Mesodermal cell (in vitro differentiated cells): ENCODE measurements at regions not wholly inside any gene's neighbourhood (a gene's known extent, or its start where the extent isn't known, plus 50 kb on each side); places are given as distances from the start of the nearest gene placed in this dataset.

ENCODE experiments used
- H3K27ac ChIP-seq: 2 replicates; pipeline ENCODE4 v1.7.0; 2013; ENCODE audit warnings: mild to moderate bottlenecking, low read depth, low read length, moderate library complexity; ENCODE audit not compliant: severe bottlenecking
- H3K36me3 ChIP-seq: 2 replicates; pipeline ENCODE4 v1.7.1; 2013; ENCODE audit warnings: mild to moderate bottlenecking, low read length, moderate library complexity; ENCODE audit not compliant: control insufficient read depth, insufficient read depth
- H3K4me1 ChIP-seq: one replicate; pipeline ENCODE4 v1.7.1; 2013; ENCODE audit warnings: mild to moderate bottlenecking, low read length; ENCODE audit not compliant: insufficient read depth, control insufficient read depth, poor library complexity, severe bottlenecking
- H3K4me3 ChIP-seq: 2 replicates; pipeline ENCODE4 v1.7.0; 2013; ENCODE audit warnings: low read length, control low read depth, mild to moderate bottlenecking; ENCODE audit not compliant: insufficient read depth, poor library complexity, severe bottlenecking; ENCODE audit errors: extremely low read depth
- H3K9me3 ChIP-seq: 2 replicates; pipeline ENCODE4 v1.7.1; 2013; ENCODE audit warnings: mild to moderate bottlenecking, low read length, moderate library complexity; ENCODE audit not compliant: control insufficient read depth
- WGBS, 2 experiments: methylation state at CpG; one replicate each; pipeline ENCODE4 v1.1.5; 2013; ENCODE audit warnings: missing lambda C conversion rate in 2 of 2; ENCODE audit not compliant: insufficient coverage in 2 of 2; 5-methylcytosine and 5-hydroxymethylcytosine counted together

GRCh38 chr2:111712361-111712760 lies 171.6 kb downstream of the ANAPC1 start:
- no peaks in the 10 kb centered on the region for H3K36me3 ChIP-seq
- H3K9me3 ChIP-seq = peaks cover 10% of the 10 kb centered on the region
- H3K27ac ChIP-seq = no peak overlapping the region
- peaks cover 7% of the 10 kb centered on the region for H3K4me1 ChIP-seq
- H3K4me3 ChIP-seq = no peak overlapping the region
- 67 to 100% methylated on average over 1 to 3 of the region's 7 CpGs for WGBS, 2 experiments

DNA sequence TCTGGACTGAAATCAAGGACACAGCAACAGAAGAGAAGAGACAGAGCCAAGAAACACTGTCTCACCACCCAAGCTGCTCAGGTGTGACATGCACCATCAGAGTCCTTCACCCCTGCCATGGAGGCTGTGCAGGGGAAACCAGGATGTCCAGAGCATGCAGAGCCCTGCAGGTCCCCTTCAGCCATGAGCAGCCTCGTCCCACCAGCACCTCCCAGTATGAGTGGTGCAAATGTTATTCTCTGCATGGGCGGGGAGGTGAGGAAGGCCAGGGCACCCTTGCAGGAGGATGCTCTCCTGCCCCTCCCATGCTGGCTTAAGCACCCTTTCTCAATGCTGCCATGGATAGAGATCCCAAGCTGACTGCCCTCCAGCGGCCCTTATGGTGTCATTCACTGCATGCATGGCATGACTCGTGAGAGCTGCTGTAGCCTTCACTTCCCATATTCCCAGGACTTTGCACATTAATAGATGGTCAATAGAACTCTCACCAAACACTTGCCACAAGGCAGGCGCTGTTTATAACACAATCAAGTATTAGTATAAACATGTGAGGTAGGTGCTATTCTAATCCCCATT lies 171.0 kb downstream of the ANAPC1 start:
- Histone ChIP-seq H3K4me1 (peaks cover 7% of the 10 kb centered on the region), H3K27ac (no peak overlapping the region), H3K9me3 (peaks cover 10% of the 10 kb centered on the region), H3K4me3 (no peak overlapping the region), H3K36me3 (no peaks in the 10 kb centered on the region)
- WGBS, 2 experiments = 87 to 93% methylated on average over 3 of the region's 5 CpGs

DNA sequence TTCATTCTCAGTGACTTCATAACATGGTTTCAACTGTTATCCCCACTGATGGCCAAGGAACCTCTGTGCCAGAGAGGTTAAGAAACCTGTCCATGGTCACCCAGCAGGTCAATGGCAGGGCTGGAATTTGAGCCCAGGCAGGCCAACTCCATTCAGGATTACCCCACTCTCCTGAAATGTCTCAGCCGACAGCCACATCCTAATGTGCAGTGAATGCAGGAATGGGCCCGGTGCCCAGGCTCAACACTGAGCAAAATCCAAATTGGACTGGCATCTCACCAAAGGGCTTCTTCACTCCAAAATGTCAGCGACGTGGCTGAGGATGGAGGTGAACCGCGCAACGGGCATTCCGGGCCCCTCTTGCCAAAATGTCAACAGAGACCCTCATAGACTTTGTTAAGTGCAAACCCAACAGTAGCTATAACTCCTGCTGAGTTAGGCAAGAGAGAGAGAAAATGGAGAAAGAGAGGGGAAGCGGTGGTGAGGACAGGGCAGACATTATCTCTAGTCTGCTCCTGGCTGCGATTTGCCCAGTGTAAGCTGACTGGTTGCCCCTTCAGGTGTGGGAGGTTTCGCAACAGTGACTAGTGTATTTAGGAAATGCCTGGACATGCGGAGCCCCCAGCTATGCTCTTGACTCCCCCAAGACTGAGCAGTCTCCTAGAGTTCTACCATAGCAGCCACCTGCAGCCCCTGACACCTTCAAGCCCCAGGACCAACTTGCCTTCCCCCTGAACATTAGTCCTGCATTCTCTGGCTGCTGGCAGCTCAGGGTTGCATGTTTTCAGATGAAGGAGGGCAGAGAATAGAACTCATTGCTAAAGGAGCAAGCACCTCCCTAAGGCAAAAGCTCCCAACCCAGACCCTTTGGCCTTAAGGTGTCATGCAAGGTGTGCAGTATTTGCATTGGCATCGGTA lies 167.7 kb downstream of the ANAPC1 start:
- no peak overlapping the region for H3K27ac ChIP-seq
- 73 to 93% methylated on average over 5 of the region's 13 CpGs for WGBS, 2 experiments

DNA sequence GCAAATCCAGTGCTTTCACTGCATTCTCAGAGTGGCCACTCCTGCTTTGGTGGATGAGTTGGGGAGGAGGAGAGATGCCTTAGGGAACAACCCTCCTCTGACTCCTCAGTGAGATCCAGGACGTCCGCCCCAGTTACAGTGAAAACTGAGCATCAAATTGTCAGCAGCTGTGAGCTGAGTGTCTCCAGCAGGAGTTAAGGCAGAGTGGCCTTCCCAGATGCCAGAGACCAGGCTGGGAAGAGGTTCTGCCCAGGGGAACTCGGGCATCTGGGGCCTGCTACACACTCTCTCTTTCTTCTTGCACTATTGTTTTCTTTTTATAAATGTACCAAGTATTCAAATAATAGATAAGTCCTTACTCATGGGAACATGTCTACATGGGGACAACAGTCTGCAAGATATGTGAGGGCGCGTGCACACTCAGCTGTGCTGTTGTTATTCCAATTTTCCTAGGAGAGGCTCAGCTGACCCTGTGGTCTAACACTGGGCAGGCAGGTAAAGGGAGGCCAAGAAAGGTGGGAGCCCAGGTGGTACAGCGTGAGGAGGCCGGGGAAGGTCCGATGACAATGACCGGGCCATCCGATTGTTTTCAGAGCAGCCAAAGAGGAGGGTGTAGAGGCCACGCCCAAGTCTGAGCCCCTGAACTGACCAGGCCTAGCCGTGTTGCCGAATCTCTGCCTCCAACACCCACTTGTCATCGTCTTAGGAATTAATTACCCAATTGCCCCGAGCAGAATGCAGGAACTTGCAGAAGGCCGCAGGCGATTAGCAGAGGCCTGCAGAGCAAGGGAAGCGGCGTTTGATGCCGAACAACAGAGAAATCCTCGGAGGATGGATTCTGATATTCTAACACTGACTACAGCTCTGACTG lies 166.9 kb downstream of the ANAPC1 start:
- H3K27ac ChIP-seq = no peak overlapping the region
- H3K9me3 ChIP-seq = peaks cover 5% of the 10 kb centered on the region
- no peaks in the 10 kb centered on the region for H3K4me1 ChIP-seq
- no peak overlapping the region for H3K4me3 ChIP-seq
- 87 to 90% methylated on average over 17 to 20 of the region's 21 CpGs for WGBS, 2 experiments
- H3K36me3 ChIP-seq = no peaks in the 10 kb centered on the region

More for the DNA sequence above, 167.7 kb downstream of the ANAPC1 start:
- Histone ChIP-seq H3K36me3 (no peaks in the 10 kb centered on the region), H3K4me1 (no peaks in the 10 kb centered on the region), H3K9me3 (peaks cover 10% of the 10 kb centered on the region), H3K4me3 (no peak overlapping the region)
